ENCODE measurements at regions not wholly inside any gene's neighbourhood (a gene's known extent, or its start where the extent isn't known, plus 50 kb on each side); places are given as distances from the start of the nearest gene placed in this dataset.

GRCh38 chr9:14011799-14012560 is 302.0 kb downstream of the NFIB start:
- intact Hi-C loops (cut with DNase I): no loop called here
- TF ChIP-seq POLR2AphosphoS5 (IDR thresholded peaks at IDR 0.05; ENCODE audit: insufficient read depth in 1 of 2, low read depth in 1 of 2) (no peak), POLR2A (IDR thresholded peaks at IDR 0.05) (no peak), CTCF (IDR thresholded peaks at IDR 0.05) (no peak)
- Histone ChIP-seq H3K27ac (no peak overlapping the region), H3K4me3 (no peak overlapping the region), H3K4me1 (no peaks in the 10 kb centered on the region), H3K36me3 (no peaks in the 10 kb centered on the region), H3K9me3 (no peaks in the 10 kb centered on the region), H3K27me3 (no peaks in the 10 kb centered on the region)
- no peak for DNase-seq (ENCODE audit: extremely low spot score in 2 of 2)

- H3K9me3 ChIP-seq: no peaks in the 10 kb centered on the region
- H3K36me3 ChIP-seq: no peaks in the 10 kb centered on the region
- intact Hi-C loops (cut with DNase I): no loop called here
- DNase-seq (ENCODE audit: extremely low spot score in 2 of 2): no peak
- no peaks in the 10 kb centered on the region for H3K27me3 ChIP-seq
- no peaks in the 10 kb centered on the region for H3K4me1 ChIP-seq
- TF ChIP-seq POLR2AphosphoS5 (IDR thresholded peaks at IDR 0.05; ENCODE audit: insufficient read depth in 1 of 2, low read depth in 1 of 2): no peak
- no peak for TF ChIP-seq CTCF (IDR thresholded peaks at IDR 0.05)
- no peak for TF ChIP-seq POLR2A (IDR thresholded peaks at IDR 0.05)
- no peak overlapping the region for H3K27ac ChIP-seq
- no peak overlapping the region for H3K4me3 ChIP-seq
Observed at GRCh38 chr9:14007190-14007769, 306.7 kb downstream of the NFIB start.

- Histone ChIP-seq H3K4me1 (no peaks in the 10 kb centered on the region), H3K36me3 (no peaks in the 10 kb centered on the region), H3K27ac (no peak overlapping the region), H3K27me3 (no peaks in the 10 kb centered on the region), H3K9me3 (no peaks in the 10 kb centered on the region), H3K4me3 (no peak overlapping the region)
- intact Hi-C loops (cut with DNase I): no loop called here
- no peak for DNase-seq (ENCODE audit: extremely low spot score in 2 of 2)
- TF ChIP-seq CTCF (IDR thresholded peaks at IDR 0.05): no peak
Observed at GRCh38 chr9:14006386-14007187, 307.4 kb downstream of the NFIB start.

- Histone ChIP-seq H3K4me3 (no peak overlapping the region), H3K27me3 (no peaks in the 10 kb centered on the region), H3K36me3 (no peaks in the 10 kb centered on the region), H3K9me3 (no peaks in the 10 kb centered on the region), H3K4me1 (no peaks in the 10 kb centered on the region), H3K27ac (no peak overlapping the region)
- intact Hi-C loops (cut with DNase I): no loop called here
- no peak for DNase-seq (ENCODE audit: extremely low spot score in 2 of 2)
- TF ChIP-seq CTCF (IDR thresholded peaks at IDR 0.05): no peak
- TF ChIP-seq POLR2A (IDR thresholded peaks at IDR 0.05): no peak
- no peak for TF ChIP-seq POLR2AphosphoS5 (IDR thresholded peaks at IDR 0.05; ENCODE audit: insufficient read depth in 1 of 2, low read depth in 1 of 2)
Observed at GRCh38 chr9:14004110-14004509, 309.8 kb downstream of the NFIB start.

GRCh38 chr9:13994240-13994639 is 319.7 kb downstream of the NFIB start:
- Histone ChIP-seq H3K4me3 (no peak overlapping the region), H3K4me1 (no peaks in the 10 kb centered on the region), H3K9me3 (no peaks in the 10 kb centered on the region), H3K36me3 (no peaks in the 10 kb centered on the region), H3K27ac (no peak overlapping the region), H3K27me3 (no peaks in the 10 kb centered on the region)
- no peak for DNase-seq (ENCODE audit: extremely low spot score in 2 of 2)
- no peak for TF ChIP-seq POLR2AphosphoS5 (IDR thresholded peaks at IDR 0.05; ENCODE audit: insufficient read depth in 1 of 2, low read depth in 1 of 2)
- no peak for TF ChIP-seq POLR2A (IDR thresholded peaks at IDR 0.05)
- no peak for TF ChIP-seq CTCF (IDR thresholded peaks at IDR 0.05)
- intact Hi-C loops (cut with DNase I): no loop called here

Data from vagina (tissue), 2 donors.